Activated CD4-positive, alpha-beta T cell treated with anti-CD3 and anti-CD28 coated beads, Interleukin-2, amount 50 U/mL, for 16 hours (primary cell): ENCODE measurements at regions not wholly inside any gene's neighbourhood (a gene's known extent, or its start where the extent isn't known, plus 50 kb on each side); places are given as distances from the start of the nearest gene placed in this dataset.

Experiments used
- DNase-seq: peaks from one replicate; pipeline ENCODE4 v3.0.0-alpha.2; 2020

DNA sequence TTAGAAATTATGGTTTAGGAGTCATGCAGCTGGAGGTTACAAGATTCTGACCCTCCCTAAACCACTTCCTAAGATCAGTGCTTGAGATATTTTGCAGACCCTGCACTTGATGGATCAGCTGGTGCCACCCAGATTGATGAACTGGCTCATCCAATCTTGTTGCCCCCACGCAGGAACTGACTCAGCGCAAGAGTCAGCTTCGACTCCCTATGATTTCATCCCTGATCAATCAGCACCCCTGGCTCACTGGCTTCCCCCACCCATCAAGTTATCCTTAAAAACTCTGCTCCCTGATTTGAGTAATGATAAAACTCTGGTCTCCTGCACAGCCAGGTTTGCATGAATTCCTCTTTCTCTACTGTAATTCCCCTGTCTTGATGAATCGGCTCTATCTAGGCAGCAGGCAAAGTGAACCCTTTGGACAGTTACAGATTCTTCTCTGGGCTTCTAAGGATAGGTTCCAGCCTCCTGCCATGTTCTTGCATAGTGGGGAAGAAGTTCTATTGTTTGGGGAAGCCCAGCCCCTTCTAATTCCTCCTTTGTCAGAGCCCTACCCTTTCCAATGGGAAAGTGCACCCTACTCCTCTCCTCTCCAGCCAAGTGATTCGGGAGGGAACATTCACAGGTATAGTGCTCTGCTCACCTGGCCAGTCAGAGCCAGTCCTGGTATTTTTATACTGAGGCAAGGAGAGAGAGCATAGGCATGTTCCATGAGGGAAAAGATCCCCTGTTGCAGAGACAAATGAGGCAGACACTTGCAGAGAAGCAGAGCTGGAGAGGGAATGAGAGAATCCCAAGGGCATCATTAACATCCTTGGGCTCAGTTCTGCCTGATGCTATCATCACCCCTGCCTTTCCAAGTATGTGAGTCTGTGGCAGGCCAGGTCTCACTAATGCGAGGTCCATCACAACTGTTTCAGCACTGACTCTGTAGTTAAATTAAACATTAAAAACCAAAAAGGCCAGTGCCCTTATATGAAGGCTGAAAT lies 224.4 kb upstream of the GALNT17 start:
- no peak for DNase-seq

DNA sequence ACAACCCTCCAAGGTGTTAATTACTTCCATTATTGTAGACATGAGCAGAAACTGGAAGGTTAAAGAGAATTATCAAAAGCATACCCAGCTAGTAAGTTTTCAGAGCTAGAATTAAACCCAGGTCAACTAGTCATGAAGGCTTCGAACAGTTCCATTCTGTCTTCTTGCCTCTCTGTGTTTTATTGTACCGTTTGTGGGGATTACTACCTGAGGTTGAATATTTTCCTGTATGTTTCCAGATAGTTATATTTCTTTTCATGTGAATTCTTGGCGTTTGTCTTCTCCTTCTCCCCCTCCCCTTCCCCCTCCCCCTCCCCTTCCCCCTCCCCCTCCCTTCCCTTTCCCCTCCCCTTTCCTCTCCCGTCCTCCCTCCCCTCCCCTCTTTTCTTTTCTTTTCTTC lies 218.0 kb upstream of the GALNT17 start:
- DNase-seq: no peak

DNA sequence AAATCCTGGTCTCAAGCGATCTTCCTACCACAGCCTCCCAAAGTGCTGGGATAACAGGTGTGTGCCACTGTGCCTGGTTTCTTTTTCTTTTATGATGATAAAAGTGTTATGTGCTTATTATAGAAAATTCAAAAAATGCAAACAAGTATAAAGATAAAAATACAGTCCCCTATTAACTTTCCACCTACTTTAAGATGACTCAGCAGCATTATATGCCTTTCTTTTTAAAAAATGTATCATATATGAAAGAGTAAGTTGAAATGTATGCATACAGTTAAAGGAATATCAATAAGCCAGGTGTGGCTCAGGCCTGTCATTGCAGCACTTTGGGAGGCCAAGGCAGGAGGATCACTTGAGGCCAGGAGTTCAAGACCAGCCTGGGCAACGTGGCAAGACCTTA lies 216.9 kb upstream of the GALNT17 start:
- no peak for DNase-seq

DNA sequence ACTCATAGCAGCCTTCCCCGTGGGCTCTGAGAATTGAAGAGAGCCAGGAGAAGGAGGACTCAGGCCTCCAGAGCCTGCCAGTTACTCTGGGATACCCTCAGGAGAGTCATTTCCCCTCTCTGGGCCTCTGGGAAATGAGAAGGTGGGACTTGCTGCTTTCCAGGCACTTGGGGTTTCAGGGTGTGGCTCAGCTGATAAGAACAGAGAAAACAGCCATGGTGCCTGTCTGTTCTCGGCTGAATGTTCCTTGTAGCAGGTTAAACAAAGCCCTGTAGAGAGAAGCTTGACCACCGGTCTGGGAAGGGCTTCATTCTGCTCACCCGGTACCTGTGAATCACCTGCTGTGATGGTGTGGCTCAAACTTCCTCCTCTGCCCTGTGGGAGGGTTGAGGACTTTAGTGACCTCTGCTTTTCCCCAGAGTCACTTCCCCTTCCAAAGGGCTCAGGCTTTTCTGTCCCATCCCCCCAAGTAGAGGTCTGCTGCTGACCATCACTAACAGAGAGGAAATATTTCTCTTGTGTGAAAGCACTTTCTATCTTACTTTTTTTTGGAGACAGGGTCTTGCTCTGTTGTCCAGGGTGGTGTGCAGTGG lies 212.4 kb upstream of the GALNT17 start:
- DNase-seq: no peak

DNA sequence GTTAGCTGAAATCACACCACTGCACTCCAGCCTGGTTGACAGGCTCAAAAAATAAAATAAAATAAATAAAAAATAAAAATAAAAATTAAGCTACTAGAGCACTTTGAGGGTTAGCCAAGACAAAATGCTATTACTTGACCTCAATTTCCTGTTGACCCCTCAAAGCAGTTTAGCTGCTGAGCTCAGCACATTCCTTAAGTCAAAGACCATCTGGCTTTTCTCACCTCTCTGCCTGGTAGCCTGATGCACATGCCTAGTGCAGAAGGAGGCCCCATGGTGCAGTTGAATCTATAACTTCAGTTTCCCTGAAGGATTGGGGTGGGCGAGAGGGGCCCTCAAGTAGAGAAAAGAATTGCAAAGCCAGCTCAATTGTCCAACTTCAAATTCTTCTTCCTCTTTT lies 211.1 kb upstream of the GALNT17 start:
- no peak for DNase-seq

DNA sequence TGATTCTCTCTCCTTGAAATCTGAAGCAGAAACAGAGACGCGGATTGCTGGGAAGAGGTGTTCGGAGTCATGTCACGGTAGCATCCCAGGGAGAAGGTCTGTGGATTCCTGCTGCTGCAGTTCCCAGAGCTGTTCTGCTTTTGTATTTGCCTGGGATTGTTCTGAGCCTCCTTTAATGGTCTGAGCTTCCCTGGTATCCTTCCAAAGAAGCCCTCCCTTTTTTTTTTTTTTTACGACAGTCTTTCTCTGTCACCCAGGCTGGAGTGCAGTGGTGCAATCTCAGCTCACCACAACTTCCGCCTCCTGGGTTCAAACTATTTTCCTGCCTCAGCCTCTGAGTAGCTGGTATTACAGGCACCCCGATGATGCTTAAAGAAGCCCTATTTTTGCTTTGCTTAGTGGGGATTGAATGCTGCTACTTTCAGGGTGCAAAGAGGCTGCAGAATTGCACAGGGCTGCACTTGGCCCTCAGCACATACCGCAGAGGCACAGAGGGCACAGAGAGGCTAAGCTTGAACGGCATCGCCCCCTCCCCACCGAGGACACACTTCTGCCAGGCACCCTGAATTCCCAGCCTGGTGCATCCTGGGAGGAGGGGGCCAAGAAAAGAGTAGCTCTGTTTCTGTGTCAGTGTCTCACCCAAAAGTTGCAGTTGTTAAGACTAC lies 208.6 kb upstream of the GALNT17 start:
- DNase-seq: no peak

DNA sequence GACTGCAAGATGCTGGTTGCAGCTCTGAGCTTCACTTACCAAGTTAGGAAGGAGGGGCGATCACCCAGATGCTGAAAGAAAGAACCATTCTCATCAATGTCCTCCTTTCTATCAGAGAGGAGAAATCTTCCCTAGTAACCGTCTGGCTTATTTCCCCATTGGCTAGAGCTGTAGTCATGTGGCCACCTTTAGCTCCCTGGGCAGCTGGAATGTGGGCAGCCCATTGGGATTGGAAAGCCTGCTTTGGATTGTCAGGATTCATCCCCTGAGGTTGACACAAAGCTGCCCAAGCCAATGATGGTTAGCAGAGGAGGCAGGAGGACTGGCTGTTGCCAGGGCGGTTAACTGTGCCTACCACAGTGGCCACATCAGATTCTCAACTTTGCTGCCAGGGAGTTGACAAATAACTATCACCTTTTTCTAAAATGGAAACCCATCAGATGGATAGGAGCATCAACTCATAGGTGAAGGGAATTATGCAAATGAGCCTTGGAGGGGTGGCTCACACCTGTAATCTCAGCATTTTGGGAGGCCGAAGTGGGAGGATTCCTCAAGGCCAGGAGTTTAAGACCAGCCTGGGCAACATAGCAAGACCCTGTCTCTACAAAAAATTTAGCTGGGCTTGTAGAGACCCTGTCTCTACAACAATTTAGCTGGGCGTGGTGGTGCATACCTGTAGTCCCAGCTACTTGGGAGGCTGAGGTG lies 206.4 kb upstream of the GALNT17 start:
- no peak for DNase-seq

DNA sequence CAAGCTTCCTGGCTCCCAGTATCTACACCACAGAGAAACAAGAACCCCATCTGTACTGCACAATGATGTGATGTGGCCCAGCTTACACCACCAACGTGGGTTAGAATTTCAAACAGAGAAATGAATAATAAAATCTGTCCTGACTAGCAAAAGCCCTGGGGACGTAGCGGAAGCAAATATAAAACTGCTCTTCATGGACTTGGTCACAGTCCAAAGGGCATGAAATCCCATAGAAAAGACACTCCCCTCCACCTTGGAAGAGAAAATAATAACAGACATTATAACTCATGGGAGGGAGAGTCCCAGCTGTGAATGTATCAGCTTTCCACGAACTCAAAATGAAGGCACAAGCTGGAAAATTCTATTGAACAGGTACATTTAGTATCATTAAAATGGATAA lies 205.3 kb upstream of the GALNT17 start:
- no peak for DNase-seq

DNA sequence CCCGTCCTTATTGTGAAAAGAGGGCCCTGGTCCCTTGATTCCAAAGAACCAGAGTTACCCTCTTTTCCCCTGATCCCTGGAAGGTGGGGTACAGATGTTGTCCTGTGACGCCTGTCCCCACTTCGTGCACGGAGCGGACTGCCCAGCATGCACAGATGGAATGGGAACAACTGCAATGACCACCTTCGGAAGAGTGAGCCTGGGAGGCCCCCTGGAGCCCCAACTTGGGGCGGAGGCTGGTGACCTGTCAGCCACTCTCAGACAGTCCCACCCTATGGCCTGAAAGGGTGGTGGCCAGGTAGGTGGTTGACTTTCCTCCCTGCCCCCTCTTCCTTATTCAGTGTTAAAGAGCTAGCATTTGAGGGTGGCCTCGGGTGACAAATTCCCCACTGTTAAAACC lies 196.6 kb upstream of the GALNT17 start:
- DNase-seq: no peak

DNA sequence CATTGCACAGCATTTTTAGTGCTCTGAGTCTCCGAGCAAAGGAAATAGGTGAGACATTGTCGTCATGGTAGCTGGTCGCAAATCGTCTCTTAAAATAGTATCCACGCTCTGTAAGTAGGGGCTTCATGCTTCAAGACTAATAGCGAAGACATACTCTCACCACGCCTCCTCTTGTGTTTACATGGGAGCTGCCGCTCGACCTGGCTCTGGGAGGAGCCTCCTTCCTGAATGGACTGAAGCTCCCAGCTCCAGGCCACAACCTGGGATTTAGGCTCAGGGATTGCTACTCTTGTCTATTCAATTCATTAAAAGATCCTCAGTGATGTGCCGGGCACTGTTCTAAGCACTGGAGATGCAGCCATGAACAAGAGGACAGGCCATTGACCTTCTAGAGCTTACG lies 196.1 kb upstream of the GALNT17 start:
- DNase-seq: no peak

DNA sequence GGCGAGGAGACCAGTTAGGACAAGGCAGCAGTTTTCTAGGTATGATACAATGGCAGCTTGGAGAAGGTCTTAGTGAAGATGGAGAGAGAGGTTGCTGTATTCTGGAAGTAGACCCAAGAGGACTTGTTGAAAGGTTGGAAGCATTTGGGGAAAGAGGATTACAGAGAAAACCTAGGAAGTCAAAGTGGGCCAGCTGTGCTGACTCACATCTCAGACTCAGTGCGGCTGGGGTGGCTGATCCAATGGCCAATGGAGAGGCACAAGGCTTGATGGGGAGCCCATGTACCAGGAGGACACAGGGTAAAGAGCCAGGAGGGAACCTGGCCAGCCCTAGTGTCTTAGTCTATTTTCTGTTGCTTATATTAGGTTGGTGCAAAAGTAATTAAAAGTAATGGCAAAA lies 194.5 kb upstream of the GALNT17 start:
- no peak for DNase-seq

DNA sequence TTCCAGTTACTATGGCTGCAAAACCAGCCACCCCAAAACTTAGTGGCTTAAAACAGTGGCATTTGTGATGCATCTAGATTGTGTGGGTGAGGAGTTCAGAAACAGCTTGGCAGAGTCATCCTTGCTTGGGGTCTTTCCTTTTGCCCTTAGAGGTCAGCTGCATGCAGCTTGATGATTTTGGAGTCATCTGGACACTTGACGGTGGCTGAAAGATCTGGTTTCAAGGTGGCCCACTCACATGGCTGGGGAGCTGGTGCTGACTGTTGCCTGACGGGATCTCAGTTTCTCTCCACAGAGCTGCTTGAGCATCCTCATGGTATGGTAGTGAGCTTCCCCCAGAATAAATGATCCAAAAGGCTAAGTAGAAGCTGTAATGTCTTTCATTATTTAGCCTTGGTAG lies 191.3 kb upstream of the GALNT17 start:
- DNase-seq: no peak

DNA sequence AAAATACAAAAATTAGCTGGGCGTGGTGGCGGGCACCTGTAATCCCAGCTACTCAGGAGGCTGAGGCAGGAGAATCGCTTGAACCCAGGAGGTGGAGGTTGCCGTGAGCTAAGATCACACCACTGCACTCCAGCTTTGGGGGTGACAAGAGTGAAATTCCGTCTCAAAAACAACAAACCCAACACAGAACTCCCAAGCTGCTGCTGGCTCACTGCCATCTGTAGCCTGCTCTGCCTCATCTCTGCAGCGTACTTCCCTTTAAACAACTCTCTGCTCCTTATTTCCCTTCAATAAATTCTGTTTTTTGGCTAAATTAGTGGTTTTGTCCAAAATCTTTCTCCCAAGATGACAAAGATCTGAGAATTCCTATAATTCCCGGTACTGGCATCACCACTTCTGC lies 189.2 kb upstream of the GALNT17 start:
- DNase-seq: no peak

DNA sequence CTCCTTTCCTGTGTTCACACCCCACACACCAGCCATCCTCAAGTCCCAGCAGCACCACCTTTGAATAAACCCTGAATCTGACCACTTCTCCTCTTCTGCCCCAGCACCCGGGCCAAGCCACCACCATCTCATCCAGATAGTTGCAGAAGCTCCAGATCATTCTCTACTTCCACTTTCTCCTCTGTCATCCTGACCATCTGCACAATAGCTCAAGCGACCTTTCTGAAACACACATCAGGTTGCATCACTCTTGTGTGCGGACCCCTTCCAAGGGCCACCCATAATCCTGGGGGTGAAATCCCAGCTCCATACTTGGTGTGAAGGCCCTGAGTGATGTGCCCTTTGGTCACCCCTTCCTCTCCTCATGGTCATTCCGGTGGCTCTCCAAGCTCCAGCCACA lies 187.4 kb upstream of the GALNT17 start:
- DNase-seq: no peak

DNA sequence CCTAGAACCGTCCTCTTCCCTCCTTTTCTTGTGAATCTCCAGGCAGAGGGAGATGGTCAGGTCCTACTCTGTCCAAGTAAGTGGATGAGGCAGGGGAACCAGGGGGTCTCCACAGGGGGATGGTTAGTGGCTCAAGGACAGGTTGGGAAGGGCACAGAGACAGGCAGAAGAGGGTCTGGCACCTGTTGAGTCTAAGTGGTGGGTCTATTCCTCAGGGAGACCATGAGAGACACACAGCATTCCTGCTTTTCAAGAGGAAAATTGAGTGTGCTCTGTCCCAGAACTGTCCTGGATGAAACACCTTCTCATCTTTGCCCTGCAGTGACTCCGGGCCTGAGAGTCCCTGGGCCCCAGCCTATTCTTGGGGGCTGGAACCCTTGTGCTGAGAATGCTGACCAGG lies 184.8 kb upstream of the GALNT17 start:
- DNase-seq: no peak

DNA sequence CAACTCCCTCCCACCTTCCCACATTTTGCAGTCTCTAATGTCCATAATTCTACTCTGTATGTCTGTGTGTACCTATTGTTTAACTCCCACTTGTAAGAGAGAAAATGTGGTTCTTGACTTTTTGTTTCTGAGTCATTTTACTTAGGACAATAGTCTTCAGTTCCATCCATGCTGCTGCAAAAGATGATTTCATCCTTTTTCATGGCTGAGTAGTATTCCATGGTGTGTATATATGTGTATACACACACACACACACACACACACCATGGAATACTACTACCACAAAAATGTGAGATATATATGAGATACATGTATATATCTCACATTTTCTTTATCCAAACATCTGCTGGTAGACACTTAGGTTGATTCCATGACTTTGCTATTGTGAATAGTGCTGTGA lies 182.1 kb upstream of the GALNT17 start:
- DNase-seq: no peak

DNA sequence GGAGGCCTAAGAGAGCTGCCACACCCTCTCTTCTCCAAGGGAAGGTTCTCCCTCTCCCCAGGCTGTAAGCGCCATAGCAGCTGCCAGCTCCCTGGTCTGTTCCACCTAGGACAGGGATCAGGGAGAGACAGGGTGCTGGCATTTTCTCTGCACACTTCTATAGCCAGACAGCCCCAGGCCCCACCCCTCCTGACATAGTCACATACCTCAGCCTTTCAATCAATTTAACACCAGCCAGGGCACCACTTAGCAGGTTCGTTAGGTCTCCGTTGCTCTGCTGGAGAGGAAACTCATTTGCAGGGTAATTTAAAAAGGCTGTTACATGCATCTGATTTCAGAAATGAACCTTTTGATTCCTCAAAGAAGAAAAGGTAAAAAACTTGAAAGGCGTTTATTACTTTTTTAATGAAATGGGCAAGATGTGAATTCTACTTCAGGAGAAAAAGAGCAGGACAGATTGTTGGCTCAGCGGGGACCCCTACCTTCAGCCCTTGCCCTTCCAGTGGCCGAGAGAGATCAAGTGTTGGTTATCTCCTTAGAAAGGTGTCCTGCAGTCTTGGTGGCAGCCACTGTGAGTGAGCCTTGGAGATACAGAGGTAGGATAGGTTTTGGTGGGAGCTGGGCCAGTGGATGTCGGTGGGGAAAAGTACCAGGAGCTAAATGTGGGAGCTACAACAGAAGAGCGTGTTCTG lies 180.5 kb upstream of the GALNT17 start:
- DNase-seq: no peak

DNA sequence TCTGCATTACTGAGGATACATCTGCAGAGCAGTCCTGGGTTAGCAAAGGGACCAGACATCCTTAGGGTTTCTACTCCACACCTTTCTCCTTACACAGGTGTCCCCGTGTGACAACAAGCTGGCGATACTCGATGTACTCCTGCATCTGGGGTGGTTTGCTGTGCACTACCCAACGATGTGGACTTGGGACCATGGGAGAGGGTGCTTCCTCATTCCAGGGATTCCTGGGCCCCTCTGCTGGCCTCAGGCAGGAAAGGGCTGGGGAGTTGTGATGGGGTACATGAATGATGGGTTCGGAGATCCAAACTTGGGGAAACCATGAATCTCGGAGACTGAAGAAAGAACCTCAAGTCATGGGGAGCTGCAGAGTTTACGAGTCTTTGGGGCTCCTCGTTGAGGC lies 179.6 kb upstream of the GALNT17 start:
- no peak for DNase-seq

DNA sequence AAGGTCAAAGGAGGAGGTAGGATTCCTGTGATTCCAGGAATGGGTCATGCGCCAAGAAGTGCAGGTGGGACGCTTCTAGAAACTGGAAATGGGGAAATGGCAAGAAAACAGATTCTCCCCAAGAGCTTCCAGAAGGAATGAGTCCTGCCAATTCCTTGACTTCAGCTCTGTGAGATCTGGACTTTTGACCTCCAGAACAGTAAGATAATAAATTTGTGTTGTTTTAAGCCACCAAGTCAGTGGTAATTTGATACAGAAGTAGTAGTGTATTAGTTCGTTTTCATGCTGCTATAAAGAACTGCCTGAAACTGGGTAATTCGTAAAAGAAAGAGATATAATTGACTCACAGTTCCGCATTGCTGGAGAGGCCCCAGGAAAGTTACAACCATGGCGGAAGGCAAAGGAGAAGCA lies 178.6 kb upstream of the GALNT17 start:
- no peak for DNase-seq

DNA sequence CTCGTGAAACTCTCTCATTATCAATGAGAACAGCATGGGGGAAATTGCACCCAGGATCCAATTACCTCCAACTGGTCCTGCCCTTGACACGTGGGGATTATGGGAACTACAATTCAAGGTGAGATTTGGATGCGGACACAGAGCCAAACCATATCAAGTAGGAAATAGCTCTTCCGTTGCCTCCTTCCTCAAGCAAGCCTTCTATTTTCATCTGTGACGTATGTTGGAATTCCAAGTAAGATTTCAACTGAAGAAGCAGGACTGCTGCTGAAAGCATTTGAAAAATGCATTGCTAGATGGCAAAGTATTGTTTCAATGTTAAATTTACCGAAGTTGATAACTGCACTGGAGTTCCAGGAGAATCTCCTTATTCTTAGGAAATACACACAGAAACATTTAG lies 178.1 kb upstream of the GALNT17 start:
- DNase-seq: no peak

DNA sequence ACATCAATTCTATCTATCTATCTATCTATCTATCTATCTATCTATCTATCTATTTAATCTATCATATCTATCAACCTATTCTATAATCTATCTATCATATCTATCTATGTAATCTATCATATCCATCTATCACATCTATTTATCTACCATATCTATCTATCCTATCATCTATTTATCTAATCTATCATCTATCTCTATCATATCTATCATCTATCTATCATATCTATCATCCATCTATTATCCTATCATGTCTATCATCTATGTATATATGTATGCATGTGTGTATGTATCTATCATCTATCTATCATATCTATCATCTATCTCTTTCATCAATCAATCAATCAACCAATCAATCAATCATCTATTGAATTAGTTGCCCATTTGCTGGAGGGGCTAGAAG lies 159.3 kb upstream of the GALNT17 start:
- no peak for DNase-seq

DNA sequence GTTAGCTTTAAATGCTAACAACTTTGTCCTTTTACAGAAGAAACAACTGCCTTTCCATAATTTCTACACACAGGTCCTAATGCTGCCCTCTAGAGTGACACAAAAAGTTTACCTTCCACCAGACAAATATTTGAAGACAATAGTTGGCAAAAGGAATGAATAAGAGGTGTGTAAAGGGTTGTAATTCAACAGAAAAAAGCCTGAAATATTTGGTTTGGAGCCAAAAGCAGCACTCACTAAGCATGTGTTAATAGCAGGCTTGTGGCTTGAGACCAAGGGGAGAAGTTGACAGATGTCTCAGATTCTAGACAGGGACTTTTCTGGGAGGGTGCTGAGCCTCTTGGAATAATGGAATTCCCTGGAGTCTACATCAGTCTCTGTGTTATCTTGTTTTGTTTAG lies 156.2 kb upstream of the GALNT17 start:
- no peak for DNase-seq

DNA sequence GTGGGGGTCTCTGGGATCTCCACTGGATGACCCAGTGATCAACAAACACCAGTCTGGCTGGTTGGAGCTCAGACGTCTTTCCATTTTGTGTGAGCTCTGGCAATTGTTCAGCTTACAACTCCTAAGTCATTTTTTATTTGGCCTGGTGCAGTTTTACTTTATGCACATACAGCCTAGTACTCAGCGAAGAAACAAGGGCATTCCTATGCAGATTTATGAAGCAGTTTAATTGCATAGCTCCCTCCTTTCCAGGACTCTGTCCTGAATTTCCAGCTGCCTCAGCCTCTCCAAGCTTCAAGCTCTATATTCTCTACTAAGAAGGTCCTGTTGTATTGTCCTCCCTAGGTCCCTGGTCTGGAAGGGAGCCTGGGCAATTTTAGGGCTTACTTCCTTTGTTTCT lies 145.6 kb upstream of the GALNT17 start:
- no peak for DNase-seq
